ENCODE measurements at regions not wholly inside any gene's neighbourhood (a gene's known extent, or its start where the extent isn't known, plus 50 kb on each side); places are given as distances from the start of the nearest gene placed in this dataset.

DNA sequence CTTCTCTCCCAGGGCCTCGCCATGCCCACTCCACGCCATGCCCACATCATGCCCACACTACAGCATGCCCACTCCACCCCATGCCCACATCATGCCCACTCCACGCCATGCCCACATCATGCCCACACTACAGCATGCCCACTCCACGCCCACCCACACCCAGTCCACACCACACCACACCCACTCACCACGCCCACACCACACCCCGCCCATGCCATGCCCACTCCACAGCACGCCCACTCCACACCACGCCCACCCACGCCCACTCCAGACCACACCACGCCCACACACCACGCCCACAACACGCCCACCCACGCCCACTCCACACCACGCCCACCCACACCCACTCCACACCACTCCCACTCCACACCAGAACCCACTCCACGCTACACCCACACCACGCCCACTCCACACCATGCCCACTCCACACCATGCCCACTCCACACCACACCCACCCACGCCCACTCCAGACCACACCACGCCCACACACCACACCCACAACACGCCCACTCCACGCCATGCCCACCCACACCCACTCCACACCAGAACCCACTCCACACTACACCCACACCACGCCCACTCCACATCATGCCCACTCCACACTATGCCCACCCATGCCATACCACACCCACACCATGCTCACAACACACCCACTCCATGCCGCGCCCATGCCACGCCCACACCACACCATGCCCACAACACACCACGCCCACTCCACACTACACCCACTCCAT, 88.6 kb downstream of the ERMARD start:
- H3K27me3 ChIP-seq (ENCODE audit: control insufficient read depth, low read length), result peaks cover 10% of the 10 kb centered on the region
- no peak overlapping the region for H3K4me3 ChIP-seq (ENCODE audit: low read length)
- H3K9me2 ChIP-seq (replicated peaks; ENCODE audit: control insufficient read depth, low read length), result no peaks in the 10 kb centered on the region
- H3K9me3 ChIP-seq (ENCODE audit: control insufficient read depth, insufficient read depth, low read length), result peaks cover 4% of the 10 kb centered on the region; the same call in 1 of the 2 replicates
- H3K27ac ChIP-seq (ENCODE audit: low read depth, low read length), result no peak overlapping the region
- no peak for TF ChIP-seq EZH2phosphoT487 (IDR thresholded peaks at IDR 0.05; ENCODE audit: borderline replicate concordance, low read length)
- TF ChIP-seq CTCF (IDR thresholded peaks at IDR 0.05; ENCODE audit: low read depth, low read length, poor library complexity, severe bottlenecking), result no peak
- H3K79me2 ChIP-seq (ENCODE audit: control insufficient read depth, low read length), result no peaks in the 10 kb centered on the region
- H3K36me3 ChIP-seq (ENCODE audit: control insufficient read depth, low read length), result no peaks in the 10 kb centered on the region
- H3F3A ChIP-seq (ENCODE audit: control insufficient read depth, insufficient read depth), result no peaks in the 10 kb centered on the region
- no peaks in the 10 kb centered on the region for H4K20me1 ChIP-seq (ENCODE audit: control insufficient read depth, insufficient read depth, low read depth, low read length)
- H3K4me1 ChIP-seq (ENCODE audit: control insufficient read depth, low read length), result peaks cover 15% of the 10 kb centered on the region
- no peak overlapping the region for H3K4me2 ChIP-seq (ENCODE audit: low read length)

GRCh38 chr6:169839493-169839892, 88.1 kb downstream of the ERMARD start:
- H4K20me1 ChIP-seq (ENCODE audit: control insufficient read depth, insufficient read depth, low read depth, low read length), result no peaks in the 10 kb centered on the region
- H3K4me1 ChIP-seq (ENCODE audit: control insufficient read depth, low read length), result peaks cover 9% of the 10 kb centered on the region
- no peaks in the 10 kb centered on the region for H3K9me2 ChIP-seq (replicated peaks; ENCODE audit: control insufficient read depth, low read length)
- H3K27ac ChIP-seq (ENCODE audit: low read depth, low read length), result no peak overlapping the region
- H3K9me3 ChIP-seq (ENCODE audit: control insufficient read depth, insufficient read depth, low read length), result no peaks in the 10 kb centered on the region
- no peak overlapping the region for H3K4me2 ChIP-seq (ENCODE audit: low read length)
- TF ChIP-seq CTCF (IDR thresholded peaks at IDR 0.05; ENCODE audit: low read depth, low read length, poor library complexity, severe bottlenecking), result no peak
- TF ChIP-seq EZH2phosphoT487 (IDR thresholded peaks at IDR 0.05; ENCODE audit: borderline replicate concordance, low read length), result no peak
- no peaks in the 10 kb centered on the region for H3K79me2 ChIP-seq (ENCODE audit: control insufficient read depth, low read length)
- no peaks in the 10 kb centered on the region for H3F3A ChIP-seq (ENCODE audit: control insufficient read depth, insufficient read depth)
- H3K36me3 ChIP-seq (ENCODE audit: control insufficient read depth, low read length), result no peaks in the 10 kb centered on the region
- H3K4me3 ChIP-seq (ENCODE audit: low read length), result no peak overlapping the region
- peaks cover 10% of the 10 kb centered on the region for H3K27me3 ChIP-seq (ENCODE audit: control insufficient read depth, low read length)

GRCh38 chr6:169839029-169839481, 87.6 kb downstream of the ERMARD start:
- Histone ChIP-seq H3K9me3 (ENCODE audit: control insufficient read depth, insufficient read depth, low read length) (no peaks in the 10 kb centered on the region), H3K27me3 (ENCODE audit: control insufficient read depth, low read length) (peaks cover 10% of the 10 kb centered on the region), H3K4me1 (ENCODE audit: control insufficient read depth, low read length) (peaks cover 5% of the 10 kb centered on the region), H4K20me1 (ENCODE audit: control insufficient read depth, insufficient read depth, low read depth, low read length) (no peaks in the 10 kb centered on the region), H3K27ac (ENCODE audit: low read depth, low read length) (no peak overlapping the region), H3F3A (ENCODE audit: control insufficient read depth, insufficient read depth) (no peaks in the 10 kb centered on the region), H3K4me3 (ENCODE audit: low read length) (no peak overlapping the region), H3K79me2 (ENCODE audit: control insufficient read depth, low read length) (no peaks in the 10 kb centered on the region), H3K4me2 (ENCODE audit: low read length) (no peak overlapping the region), H3K36me3 (ENCODE audit: control insufficient read depth, low read length) (no peaks in the 10 kb centered on the region), H3K9me2 (replicated peaks; ENCODE audit: control insufficient read depth, low read length) (no peaks in the 10 kb centered on the region)
- TF ChIP-seq EZH2phosphoT487 (IDR thresholded peaks at IDR 0.05; ENCODE audit: borderline replicate concordance, low read length), result no peak
- no peak for TF ChIP-seq CTCF (IDR thresholded peaks at IDR 0.05; ENCODE audit: low read depth, low read length, poor library complexity, severe bottlenecking)
